Sigmoid colon (tissue), 6 donors: ENCODE measurements at regions not wholly inside any gene's neighbourhood (a gene's known extent, or its start where the extent isn't known, plus 50 kb on each side); places are given as distances from the start of the nearest gene placed in this dataset.

Source experiments
- DNase-seq: peaks from one replicate; pipeline ENCODE4 v3.0.0-alpha.2; 2019
- H3K27ac ChIP-seq, 4 donors: fragments of 200-600 bp; sonication (generic); one replicate each; pipeline ENCODE4 v1.5.1; 2016 to 2019; ENCODE audit warnings: mild to moderate bottlenecking in 1 of 4
- H3K27me3 ChIP-seq, 3 donors: fragments of 200-600 bp; sonication (generic); one replicate each; pipeline ENCODE4 v1.5.1; 2019; ENCODE audit warnings: mild to moderate bottlenecking in 1 of 3
- H3K36me3 ChIP-seq, 4 donors: fragments of 200-600 bp; sonication (generic); one replicate each; pipeline ENCODE4 v1.5.1; 2016 to 2019
- H3K4me1 ChIP-seq, 4 donors: fragments of 200-600 bp; sonication (generic); one replicate each; pipeline ENCODE4 v1.5.1; 2017 to 2019
- H3K4me3 ChIP-seq, 4 donors: fragments of 200-600 bp; sonication (generic); one replicate each; pipeline ENCODE4 v1.5.1; 2017 to 2019; ENCODE audit warnings: mild to moderate bottlenecking in 2 of 4, moderate library complexity in 1 of 4
- H3K9me3 ChIP-seq, 4 donors: fragments of 200-600 bp in 3 of 4; sonication (generic) in 3 of 4; one replicate each; pipeline versions ENCODE4 v1.5.1 to v1.6.1; 2013 to 2019
- CTCF ChIP-seq, 4 experiments: fragments of 450-650 bp in 3 of 4; fragments of 200-600 bp in 1 of 4; IDR thresholded peaks; one replicate each; pipeline ENCODE4 v1.5.1; 2016 to 2019; ENCODE audit warnings: antibody characterized with exemption in 4 of 4, mild to moderate bottlenecking in 3 of 4, moderate library complexity in 2 of 4
- EP300 ChIP-seq, 4 donors: sonication (generic); formaldehyde crosslinking; IDR thresholded peaks; one replicate each; pipeline ENCODE4 v1.6.1; 2017; ENCODE audit warnings: antibody characterized with exemption in 4 of 4
- POLR2A ChIP-seq, 2 donors: fragments of 450-650 bp; IDR thresholded peaks; one replicate each; pipeline ENCODE4 v1.6.1; 2016; ENCODE audit warnings: antibody characterized with exemption in 2 of 2, mild to moderate bottlenecking in 2 of 2, moderate library complexity in 2 of 2
- POLR2AphosphoS5 ChIP-seq, 4 donors: sonication (generic); formaldehyde crosslinking; IDR thresholded peaks; one replicate each; pipeline ENCODE4 v1.6.1; 2017; ENCODE audit warnings: antibody characterized with exemption in 4 of 4
- WGBS, 2 donors: extraction: QIAGEN DNeasy Blood & Tissue Kit; methylation state at CpG; one replicate each; pipeline ENCODE4 v1.1.7; 2013; 5-methylcytosine and 5-hydroxymethylcytosine counted together
- intact Hi-C: fragments of 100-400 bp; cut with DNase I; formaldehyde crosslinking; loops from one replicate; pipeline ENCODE4 v1.15.1; 2023
- donor health status: healthy with polysubstance abuse.
- donor health status: healthy.

GRCh38 chr3:115217678-115218451 is 70.8 kb upstream of the ZBTB20 start:
- intact Hi-C loops = loop anchor here (5.0 kb wide), 1 partner anchor 474 kb away; no protein-coding TSS in a partner anchor
- Histone ChIP-seq H3K9me3 (no peaks in the 10 kb centered on the region), H3K4me3 (no peak overlapping the region), H3K27ac (no peak overlapping the region), H3K36me3 (no peaks in the 10 kb centered on the region), H3K27me3 (no peaks in the 10 kb centered on the region), H3K4me1 (peaks cover 0 to 11% (median 5%) of the 10 kb centered on the region in 4 donors)
- TF ChIP-seq POLR2AphosphoS5 (IDR thresholded peaks at IDR 0.05) (no peak), CTCF (IDR thresholded peaks at IDR 0.05) (peak; percentile 15 to 57 (median 39))
- WGBS, 2 donors = 6 to 34% methylated on average over 7 of the region's 7 CpGs
- no peak for DNase-seq

- intact Hi-C loops = loop anchor here (5.0 kb wide), 1 partner anchor 473 kb away; no protein-coding TSS in a partner anchor
These were observed 71.8 kb upstream of the ZBTB20 start for GRCh38 chr3:115218859-115219258.

GRCh38 chr3:115224687-115225086 is 77.6 kb upstream of the ZBTB20 start:
- no peaks in the 10 kb centered on the region for H3K4me1 ChIP-seq
- WGBS, 2 donors = 85 to 88% methylated on average over 1 of the region's 1 CpG
- DNase-seq = no peak
- H3K9me3 ChIP-seq = no peaks in the 10 kb centered on the region
- H3K27ac ChIP-seq = no peak overlapping the region
- no peaks in the 10 kb centered on the region for H3K27me3 ChIP-seq
- no peak overlapping the region for H3K4me3 ChIP-seq
- no peaks in the 10 kb centered on the region for H3K36me3 ChIP-seq
- intact Hi-C loops = no loop called here
- TF ChIP-seq CTCF (IDR thresholded peaks at IDR 0.05) = no peak
- TF ChIP-seq EP300 (IDR thresholded peaks at IDR 0.05) = no peak
- TF ChIP-seq POLR2AphosphoS5 (IDR thresholded peaks at IDR 0.05) = no peak
- TF ChIP-seq POLR2A (IDR thresholded peaks at IDR 0.05) = no peak

More at GRCh38 chr3:115218859-115219258, 71.8 kb upstream of the ZBTB20 start:
- H3K36me3 ChIP-seq = no peaks in the 10 kb centered on the region
- no peaks in the 10 kb centered on the region for H3K9me3 ChIP-seq
- no peak overlapping the region for H3K4me3 ChIP-seq
- no peaks in the 10 kb centered on the region for H3K27me3 ChIP-seq
- TF ChIP-seq POLR2AphosphoS5 (IDR thresholded peaks at IDR 0.05) = no peak
- TF ChIP-seq EP300 (IDR thresholded peaks at IDR 0.05) = no peak
- TF ChIP-seq CTCF (IDR thresholded peaks at IDR 0.05) = no peak
- TF ChIP-seq POLR2A (IDR thresholded peaks at IDR 0.05) = no peak
- DNase-seq = no peak
- peaks cover 0 to 11% (median 5%) of the 10 kb centered on the region in 4 donors for H3K4me1 ChIP-seq
- WGBS, 2 donors = 37 to 58% methylated on average over 1 of the region's 1 CpG
- H3K27ac ChIP-seq = no peak overlapping the region

- no peaks in the 10 kb centered on the region for H3K27me3 ChIP-seq
- H3K36me3 ChIP-seq = no peaks in the 10 kb centered on the region
- DNase-seq = no peak
- 91 to 92% methylated on average over 1 of the region's 1 CpG for WGBS, 2 donors
- TF ChIP-seq POLR2AphosphoS5 (IDR thresholded peaks at IDR 0.05) (no peak), POLR2A (IDR thresholded peaks at IDR 0.05) (no peak), CTCF (IDR thresholded peaks at IDR 0.05) (no peak), EP300 (IDR thresholded peaks at IDR 0.05) (no peak)
- H3K27ac ChIP-seq = no peak overlapping the region
- no peaks in the 10 kb centered on the region for H3K9me3 ChIP-seq
- H3K4me1 ChIP-seq = no peaks in the 10 kb centered on the region
- H3K4me3 ChIP-seq = no peak overlapping the region
- intact Hi-C loops = no loop called here
These were observed 79.9 kb upstream of the ZBTB20 start for GRCh38 chr3:115226844-115227445.
